GM21717 (cell line): ENCODE measurements at regions not wholly inside any gene's neighbourhood (a gene's known extent, or its start where the extent isn't known, plus 50 kb on each side); places are given as distances from the start of the nearest gene placed in this dataset.
A peak's percentile ranks its signal among the peaks of the same experiment; 100 is the strongest.

ENCODE experiments used
- ATAC-seq: cut with Tn5 transposase; IDR thresholded peaks from one replicate; pipeline ENCODE4 v1.9.1; 2021; ENCODE audit warnings: mild to moderate bottlenecking, moderate library complexity; ENCODE audit not compliant: unreplicated experiment

DNA sequence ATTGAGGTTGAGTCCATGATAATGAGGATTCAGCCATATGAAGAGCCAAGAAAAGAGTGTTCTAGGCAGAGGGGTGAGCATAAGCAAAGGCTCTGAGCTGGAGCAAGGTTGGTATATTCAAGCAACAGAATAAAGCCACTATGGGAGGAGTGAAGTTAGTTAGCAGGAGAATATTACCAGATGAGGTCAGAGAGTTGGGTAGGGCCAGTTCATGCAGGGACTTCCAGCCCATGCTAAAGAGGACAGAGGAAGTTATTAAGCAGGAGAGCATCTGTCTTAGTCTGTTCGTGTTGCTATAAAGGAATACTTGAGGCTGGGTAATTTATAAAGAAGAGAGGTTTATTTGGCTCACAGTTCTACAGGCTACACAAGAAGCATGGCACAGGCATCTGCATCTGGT, 57.1 kb upstream of the ATG10 start:
- ATAC-seq, result no peak

DNA sequence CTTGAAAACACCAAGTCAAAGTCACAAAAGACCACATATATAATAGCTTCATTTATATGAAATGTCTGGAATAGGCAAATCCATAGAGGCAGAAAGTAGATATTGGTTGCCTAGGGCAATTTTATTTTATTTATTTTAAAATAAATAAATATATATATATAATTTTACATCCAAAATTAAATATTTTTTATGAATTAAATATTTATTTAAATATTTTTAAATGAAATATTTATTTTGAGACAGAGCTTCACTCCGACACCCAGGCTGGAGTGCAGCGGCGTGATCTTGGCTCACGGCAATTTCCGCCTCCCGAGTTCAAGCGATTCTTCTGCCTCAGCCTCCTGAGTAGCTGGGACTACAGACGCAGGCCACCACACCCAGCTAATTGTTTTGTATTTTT, 58.9 kb upstream of the ATG10 start:
- ATAC-seq, result no peak

DNA sequence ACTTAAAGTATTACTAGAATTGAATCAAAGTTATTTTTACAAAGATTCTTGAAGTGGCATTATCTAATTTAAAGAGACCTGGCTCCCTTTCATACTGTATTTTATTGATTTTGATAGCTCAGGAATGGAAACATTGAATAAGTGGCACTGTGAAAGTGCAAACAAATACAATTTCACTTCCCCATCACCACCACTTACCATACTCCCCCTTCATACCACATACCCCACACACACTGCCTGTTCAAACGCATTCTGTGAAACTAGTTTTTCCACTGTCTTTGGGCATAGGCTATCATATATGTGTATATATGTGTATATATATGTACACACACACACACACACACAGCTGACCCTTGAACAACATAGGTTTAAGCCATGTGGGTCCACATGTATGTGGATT, 62.1 kb upstream of the ATG10 start:
- ATAC-seq, result peak; percentile 84

DNA sequence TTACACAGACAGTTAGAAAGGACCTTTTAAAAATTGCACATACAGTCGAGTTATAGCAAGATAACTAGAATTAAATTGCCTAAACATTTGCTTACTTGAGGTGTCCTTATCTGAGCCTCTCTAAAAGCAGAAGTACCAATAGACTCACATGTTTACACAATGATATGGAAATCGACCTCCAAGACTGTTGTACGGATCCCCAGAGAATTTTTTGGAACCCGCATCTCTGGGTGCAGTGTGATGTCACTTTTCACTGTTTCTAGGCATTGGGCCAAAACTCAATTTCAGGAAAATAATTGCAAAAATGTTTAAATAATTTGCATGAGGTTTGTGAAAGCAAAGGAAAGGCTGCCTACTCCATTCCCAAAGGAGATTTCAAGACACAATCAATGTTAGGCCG, 63.1 kb upstream of the ATG10 start:
- no peak for ATAC-seq

DNA sequence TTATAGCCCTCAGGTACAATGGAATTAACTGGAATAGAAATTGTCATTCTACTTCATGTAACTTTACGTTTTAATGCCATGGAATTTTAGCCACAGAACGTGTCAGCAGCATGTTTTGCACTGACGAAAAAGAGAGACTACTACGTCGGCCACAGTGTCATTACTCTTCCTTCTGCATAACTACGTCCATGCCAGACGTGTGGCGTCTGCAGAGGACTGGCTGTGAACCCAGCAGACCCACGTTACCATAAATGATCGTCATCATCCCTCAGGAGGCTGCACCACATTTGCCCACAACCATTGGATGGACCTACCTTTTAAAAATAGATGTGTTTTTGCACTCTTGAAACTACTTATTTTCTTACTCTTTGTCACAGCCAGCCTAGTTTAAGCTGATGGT, 63.8 kb upstream of the ATG10 start:
- no peak for ATAC-seq

DNA sequence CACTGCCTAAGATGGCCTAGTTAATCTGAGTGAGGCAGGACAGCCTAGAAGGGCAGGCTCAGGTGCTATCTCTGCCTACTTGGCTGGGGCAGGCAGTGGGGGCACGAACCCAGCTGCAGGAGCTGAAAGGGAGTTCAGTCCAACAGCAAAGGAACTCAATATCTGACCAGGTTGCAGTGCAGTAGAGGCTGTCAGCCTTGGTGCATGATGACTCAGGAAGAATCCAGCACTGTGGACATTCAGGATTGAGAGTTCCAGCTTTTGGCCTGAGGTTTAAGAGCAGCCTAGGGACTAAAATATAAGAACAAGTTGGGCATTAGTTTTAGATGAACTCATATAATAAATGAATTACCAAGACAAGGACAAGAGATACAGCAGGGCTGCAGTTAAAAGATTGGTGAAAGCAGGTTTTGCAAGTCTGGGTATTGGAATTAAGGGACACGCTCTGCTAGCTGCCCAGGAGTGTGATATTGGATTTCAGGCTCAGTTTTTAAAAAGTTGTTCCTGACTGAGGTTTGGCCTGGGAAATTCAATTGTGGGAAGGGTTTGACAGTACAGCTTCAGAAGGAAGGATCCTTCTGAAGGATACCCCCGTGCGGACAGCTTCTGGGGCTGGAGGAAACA, 64.7 kb upstream of the ATG10 start:
- ATAC-seq, result no peak

DNA sequence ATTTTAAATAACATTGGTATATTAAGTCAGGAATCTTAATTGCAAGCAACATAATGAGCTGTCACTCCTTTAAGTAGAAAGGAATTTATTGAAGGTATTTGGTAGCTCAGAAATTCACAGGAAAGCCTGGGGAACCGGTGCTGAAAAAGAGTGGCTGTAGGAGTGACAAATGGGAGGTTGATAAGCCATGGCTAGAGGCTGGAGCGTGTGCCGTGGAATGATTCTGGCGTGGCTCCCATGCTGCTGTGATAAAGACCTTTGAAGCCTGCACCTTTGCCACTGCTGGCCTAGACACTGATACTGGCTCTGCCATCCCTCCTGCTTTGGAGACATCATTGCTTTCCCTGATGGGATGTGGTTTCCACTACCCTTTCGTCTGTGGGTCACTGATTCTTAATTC, 65.7 kb upstream of the ATG10 start:
- ATAC-seq, result no peak

DNA sequence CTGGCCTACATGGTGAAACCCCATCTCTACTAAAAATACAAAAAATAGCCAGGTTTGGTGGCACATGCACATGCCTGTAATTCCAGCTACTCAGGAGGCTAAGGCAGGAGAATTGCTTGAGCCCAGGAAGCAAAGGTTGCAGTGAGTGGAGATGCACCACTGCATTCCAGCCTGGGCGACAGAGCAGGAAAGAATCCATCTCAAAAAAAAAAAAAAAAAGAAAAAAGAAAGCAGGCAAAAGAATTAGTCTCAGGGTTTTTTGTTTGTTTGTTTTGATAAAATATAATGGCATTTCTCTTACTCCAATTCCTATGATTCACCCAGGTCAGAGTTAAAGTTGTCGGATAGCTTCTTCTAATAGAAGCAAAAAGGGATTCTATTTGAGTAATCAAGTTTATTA, 67.0 kb upstream of the ATG10 start:
- no peak for ATAC-seq

DNA sequence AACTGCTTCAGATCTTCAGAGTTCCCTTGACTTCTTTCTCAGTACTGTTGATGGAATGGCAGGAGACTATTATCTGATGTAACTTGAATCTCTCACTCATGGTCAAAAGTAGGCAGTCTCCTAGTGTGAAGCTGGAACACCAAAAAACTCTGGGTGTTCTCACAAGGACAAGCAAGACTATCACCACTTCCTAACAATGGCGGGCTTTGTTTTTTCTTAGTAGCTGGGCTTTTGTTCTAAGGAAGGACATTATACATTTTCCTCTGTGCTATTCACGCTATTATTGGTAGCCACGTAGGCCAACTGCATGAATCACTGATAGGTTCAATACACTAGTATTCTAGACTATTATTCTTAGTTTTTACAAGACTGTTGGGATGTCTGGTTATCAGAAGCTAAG, 67.7 kb upstream of the ATG10 start:
- ATAC-seq, result no peak

DNA sequence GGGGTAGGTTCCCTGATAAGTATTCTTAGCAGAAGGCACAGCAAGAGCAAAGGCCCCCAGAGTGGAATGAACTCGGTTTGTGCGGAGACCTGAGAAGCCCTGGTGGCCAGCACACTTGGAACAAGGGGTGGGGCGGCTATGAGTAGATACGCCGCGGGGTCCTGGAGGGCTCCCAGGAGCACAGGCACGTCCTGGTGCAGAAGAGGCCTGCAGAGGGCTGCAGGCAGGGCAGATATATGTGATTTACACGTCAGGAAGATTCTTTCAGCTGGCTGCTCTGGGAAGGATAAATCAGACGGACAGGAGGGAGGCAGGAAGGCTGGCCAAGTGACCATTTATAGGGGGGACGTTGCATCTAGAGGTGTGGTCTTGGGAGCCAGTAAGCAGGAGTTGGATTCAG, 70.2 kb upstream of the ATG10 start:
- no peak for ATAC-seq

DNA sequence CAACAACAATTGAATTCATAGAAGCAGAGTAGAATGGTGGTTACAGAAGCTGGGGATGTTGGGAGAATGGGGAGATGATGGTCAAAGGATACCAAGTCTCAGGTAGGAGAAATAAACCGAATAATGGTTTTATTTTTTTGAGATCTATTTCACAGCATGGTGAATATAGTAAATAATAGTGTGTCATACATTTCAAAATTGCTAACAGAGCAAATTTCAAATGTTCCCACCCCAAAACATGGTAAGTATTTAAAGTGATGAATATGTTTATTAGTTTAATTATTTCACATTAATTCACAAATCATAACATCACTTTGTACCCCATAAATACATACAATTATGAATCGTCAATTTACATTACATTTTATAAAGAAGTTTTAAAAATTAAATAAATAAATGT, 72.7 kb upstream of the ATG10 start:
- ATAC-seq, result no peak

DNA sequence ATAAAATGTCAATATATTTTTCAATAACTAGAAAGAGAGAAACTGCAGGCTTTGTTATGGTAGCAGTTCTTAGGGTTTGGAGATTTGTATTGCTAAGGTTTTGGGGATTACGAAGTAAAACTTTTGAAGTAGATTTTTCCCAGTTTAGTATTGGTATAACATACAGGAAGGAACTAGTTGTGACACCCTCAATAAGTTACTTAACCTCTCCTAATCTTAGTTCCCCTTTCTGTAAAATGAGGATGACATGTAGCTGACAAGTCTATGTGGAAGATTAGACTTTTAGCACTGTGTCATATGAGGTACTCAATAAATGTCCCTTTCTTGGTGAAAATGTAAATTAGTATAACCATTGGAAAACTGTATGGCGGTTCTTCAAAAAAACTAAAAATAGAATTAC, 73.4 kb upstream of the ATG10 start:
- ATAC-seq, result no peak

DNA sequence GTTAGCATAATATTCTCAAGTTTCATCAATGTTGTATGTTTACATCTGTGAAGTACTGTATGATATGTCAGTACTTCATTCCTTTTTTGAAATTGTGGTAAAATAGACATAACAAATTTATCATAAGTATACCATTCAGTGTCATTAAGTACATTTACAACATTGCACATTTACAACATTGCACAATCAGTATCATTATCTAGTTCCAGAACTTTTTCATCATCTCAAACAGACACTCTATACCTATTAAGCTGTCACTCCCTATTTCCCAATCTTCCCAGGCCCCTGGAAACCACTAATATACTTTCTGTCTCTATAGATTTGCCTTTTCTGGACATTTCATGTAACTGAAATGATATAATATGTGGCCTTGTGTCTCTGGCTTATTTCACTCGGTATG, 75.1 kb upstream of the ATG10 start:
- ATAC-seq, result no peak

DNA sequence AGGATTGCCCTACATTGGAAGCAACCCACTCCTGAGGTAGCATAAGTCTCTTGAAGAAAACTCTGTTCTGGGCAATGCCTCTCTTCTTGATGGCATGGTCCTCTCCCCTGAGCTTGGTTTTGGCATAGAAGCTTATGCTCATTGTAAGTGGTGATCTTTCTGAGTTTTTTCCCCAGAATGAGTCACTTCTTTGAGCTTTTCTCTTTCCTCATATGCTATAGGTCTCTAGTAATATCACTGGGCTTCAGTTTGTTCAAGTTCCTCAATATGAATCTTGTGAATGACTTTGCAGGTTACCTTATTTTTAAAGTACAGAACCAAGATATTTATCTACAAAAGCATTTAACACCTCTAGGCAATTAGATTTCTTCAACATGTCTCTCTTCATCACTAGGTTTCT, 76.5 kb upstream of the ATG10 start:
- ATAC-seq, result no peak

DNA sequence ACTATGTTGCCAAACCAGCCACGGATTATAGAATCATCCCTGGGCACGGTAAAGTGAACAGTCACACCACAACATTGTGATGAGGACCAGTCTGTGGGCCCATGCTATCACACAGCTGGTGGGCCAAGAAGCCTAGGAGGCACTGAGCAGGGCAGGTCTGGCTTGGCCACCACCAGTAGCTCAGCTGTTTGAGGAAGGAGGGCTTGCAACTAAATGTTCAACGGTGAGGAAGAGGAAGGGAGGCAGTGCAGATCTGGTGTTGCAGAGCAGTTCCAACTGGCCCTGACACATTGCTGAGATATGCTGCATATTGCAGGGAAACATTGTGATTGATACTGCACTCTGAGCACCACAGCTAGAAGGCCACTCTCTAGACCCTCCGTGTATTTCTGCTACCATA, 77.9 kb upstream of the ATG10 start:
- no peak for ATAC-seq

DNA sequence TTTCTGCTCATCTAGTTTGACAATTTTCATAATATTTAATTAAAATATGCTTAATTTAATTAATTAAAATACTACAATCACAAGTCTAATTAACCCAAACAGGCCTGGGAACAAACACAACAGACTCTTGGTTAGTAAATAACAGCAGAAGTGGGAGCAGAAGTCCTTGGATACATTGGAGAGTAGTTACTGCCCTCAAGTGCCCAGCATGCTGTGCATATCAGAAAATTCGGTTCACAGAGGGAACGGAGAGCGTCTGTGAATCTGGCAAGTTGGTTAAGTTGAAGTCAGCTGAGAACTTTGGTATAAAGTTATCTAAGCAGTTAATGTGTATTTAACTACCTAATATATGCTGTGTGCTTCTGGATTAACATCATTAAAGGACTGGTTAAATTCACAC, 87.0 kb upstream of the ATG10 start:
- ATAC-seq, result no peak

DNA sequence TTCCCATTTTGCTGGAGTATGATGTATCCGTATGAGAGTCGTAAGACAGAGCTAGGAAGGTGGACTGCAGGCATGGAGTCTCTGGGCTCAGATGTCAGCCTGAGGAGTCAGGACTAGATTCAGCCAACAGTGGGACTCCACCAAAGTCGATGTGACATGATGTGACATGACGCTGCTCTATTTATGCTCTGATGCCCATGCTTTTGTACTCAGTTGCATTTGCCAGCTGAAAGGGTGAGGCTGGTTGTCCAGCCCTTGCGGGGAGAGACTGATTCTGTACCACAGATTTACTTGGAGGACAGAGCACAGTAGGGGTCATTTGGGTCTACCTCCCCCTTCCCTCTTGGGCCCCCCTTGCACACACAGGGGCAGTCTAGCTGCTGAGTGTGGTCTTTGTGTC, 88.5 kb upstream of the ATG10 start:
- no peak for ATAC-seq

DNA sequence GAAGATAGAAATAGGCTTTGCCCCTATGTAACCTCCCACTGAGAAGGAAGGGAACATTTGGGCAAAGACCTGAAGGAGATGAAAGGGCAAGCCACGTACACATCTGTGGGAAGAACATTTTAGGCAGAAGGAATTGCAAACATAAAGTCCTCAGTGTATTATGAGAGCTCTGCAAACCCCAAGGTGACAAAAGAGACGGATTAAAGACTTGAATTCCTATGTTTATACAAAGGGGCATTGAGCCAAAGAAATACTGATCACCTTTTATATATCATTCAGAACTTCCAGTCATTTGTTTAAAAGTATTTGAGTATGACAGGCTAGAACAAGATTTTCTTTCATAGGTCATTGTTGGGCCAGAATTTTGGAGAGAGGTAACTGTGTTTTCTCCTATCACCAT, 90.2 kb upstream of the ATG10 start:
- ATAC-seq, result no peak

DNA sequence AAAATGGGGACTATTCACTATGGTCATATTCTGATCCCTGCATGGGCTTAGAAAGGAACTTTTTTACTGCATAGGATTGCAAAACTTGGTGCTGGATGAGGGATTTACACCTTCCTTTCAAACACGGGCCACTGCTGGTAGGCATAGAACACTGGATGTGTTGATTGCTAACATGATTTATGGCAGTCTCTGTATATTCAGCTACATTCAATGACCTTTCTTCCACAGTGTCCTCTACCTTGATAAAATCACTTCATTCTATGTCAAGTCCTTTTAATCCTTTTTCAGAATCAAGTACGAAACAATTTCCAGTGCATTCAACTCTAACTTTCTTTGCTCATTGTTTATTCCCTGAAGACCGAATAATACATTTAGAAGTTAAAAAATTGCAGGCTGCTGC, 91.9 kb upstream of the ATG10 start:
- ATAC-seq, result no peak

DNA sequence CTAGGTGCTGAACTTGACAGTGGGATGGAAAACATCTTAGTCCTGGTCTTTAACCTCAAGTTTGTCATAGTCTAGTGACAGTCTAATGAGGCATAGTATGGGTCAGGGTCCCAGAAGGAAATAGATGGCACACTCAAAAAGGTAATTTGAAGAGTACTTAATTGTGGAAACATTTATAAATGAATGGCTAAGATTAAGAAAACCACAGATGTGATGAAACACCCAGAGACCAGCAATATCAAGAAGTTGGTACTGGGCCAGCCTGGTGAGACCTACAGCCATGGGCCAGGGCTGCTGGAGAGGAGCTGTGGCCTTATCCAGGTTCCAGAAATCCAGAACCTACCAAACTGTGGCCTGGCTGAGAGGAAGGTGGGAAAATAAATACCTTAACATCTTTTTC, 93.5 kb upstream of the ATG10 start:
- ATAC-seq, result no peak

DNA sequence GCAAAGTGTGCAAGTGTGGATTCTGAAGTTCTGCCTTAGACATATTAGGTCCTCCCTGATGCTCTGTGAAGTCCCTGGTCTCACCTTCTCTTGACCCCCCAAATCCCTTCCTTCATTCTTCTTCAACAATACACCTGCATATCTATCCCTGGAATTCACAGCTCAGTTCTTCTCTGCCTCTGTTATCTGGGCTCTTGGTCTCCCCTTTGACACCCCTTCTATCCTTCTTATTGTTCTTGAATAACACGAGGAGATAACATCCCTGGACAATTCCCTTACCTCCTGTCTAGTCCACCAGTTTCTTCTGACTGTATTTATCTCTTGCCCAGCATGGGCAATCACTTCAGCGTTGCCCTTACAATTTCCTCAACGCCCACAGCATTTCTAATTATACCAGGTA, 104.8 kb upstream of the ATG10 start:
- ATAC-seq, result no peak

DNA sequence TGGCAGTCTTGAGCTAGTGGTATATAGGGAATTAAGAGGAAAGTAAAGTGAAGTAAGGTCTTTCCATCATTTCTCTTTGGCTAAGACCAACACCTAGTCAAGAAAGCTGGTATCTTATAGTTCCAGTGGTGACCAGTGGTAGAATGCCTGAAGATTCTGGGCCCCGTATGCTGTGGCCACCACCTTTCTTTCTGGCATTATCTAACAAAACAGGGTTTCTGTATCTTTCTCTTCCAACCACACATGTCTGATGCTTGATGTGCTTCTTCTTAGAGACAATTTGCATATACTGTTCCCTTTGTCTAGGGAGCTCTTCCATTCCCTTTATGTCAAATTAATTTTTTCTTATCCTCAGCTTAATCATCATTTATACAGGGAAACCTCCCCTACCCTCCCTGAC, 109.9 kb upstream of the SSBP2 start:
- no peak for ATAC-seq

DNA sequence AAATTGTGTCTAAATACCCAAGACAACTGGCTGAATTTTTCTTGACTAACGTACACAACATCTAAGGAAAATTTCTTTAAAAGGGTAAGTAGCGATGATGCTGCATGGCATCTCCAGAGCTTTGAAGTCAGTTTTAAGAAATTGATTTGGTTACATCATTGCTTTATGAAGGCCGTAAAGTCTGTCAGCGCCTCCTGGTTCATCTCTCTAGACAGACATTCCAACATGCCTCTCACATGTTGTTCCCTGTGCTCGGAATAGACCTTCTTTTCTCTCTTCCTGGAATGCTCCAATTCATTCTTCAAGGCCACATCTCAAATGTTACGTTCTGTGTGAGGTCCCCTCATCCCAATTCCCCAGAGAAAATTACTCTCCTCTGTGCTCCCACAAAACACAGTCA, 108.7 kb upstream of the SSBP2 start:
- no peak for ATAC-seq
